HUES48 (cell line): ENCODE measurements at regions not wholly inside any gene's neighbourhood (a gene's known extent, or its start where the extent isn't known, plus 50 kb on each side); places are given as distances from the start of the nearest gene placed in this dataset.

Source experiments
- H3K27ac ChIP-seq: one replicate; pipeline ENCODE4 v1.7.0; 2013; ENCODE audit warnings: low read depth, low read length, inconsistent platforms
- H3K27me3 ChIP-seq: 2 replicates; pipeline ENCODE4 v1.6.1; 2013; ENCODE audit warnings: mild to moderate bottlenecking, low read length; ENCODE audit not compliant: control insufficient read depth, insufficient read depth
- H3K36me3 ChIP-seq: 2 replicates; pipeline ENCODE4 v1.6.1; 2013; ENCODE audit warnings: low read length; ENCODE audit not compliant: control insufficient read depth, insufficient read depth
- H3K4me1 ChIP-seq: 2 replicates; pipeline ENCODE4 v1.6.1; 2013; ENCODE audit warnings: mild to moderate bottlenecking, low read length; ENCODE audit not compliant: control insufficient read depth, insufficient read depth
- H3K4me3 ChIP-seq: 2 replicates; pipeline ENCODE4 v1.5.1; 2013; ENCODE audit warnings: mild to moderate bottlenecking, low read depth, low read length
- H3K9ac ChIP-seq: 2 replicates; pipeline ENCODE4 v1.6.1; 2013; ENCODE audit warnings: mild to moderate bottlenecking, low read depth, low read length, moderate library complexity
- H3K9me3 ChIP-seq: 2 replicates; pipeline ENCODE4 v1.6.1; 2013; ENCODE audit warnings: low read length; ENCODE audit not compliant: control insufficient read depth, insufficient read depth

GRCh38 chr2:14554849-14555545 lies 77.5 kb upstream of the LRATD1 start:
- Histone ChIP-seq H3K27me3 (no peaks in the 10 kb centered on the region), H3K36me3 (no peaks in the 10 kb centered on the region), H3K9me3 (no peaks in the 10 kb centered on the region), H3K4me1 (no peaks in the 10 kb centered on the region), H3K27ac (no peak overlapping the region), H3K9ac (no peak overlapping the region), H3K4me3 (no peak overlapping the region)

- Histone ChIP-seq H3K27ac (no peak overlapping the region), H3K9ac (no peak overlapping the region), H3K36me3 (no peaks in the 10 kb centered on the region), H3K9me3 (no peaks in the 10 kb centered on the region), H3K4me1 (no peaks in the 10 kb centered on the region), H3K27me3 (no peaks in the 10 kb centered on the region), H3K4me3 (no peak overlapping the region)
Measured at GRCh38 chr2:14557111-14557510, 75.4 kb upstream of the LRATD1 start.

- no peak overlapping the region for H3K27ac ChIP-seq
- no peaks in the 10 kb centered on the region for H3K27me3 ChIP-seq
- no peak overlapping the region for H3K9ac ChIP-seq
- no peaks in the 10 kb centered on the region for H3K9me3 ChIP-seq
- no peaks in the 10 kb centered on the region for H3K4me1 ChIP-seq
- H3K4me3 ChIP-seq = no peak overlapping the region
- H3K36me3 ChIP-seq = no peaks in the 10 kb centered on the region
Measured at GRCh38 chr2:14557916-14558315, 74.6 kb upstream of the LRATD1 start.

GRCh38 chr2:14558335-14558919 lies 74.1 kb upstream of the LRATD1 start:
- Histone ChIP-seq H3K27ac (no peak overlapping the region), H3K9me3 (no peaks in the 10 kb centered on the region), H3K27me3 (no peaks in the 10 kb centered on the region), H3K4me1 (no peaks in the 10 kb centered on the region), H3K9ac (no peak overlapping the region), H3K36me3 (no peaks in the 10 kb centered on the region), H3K4me3 (no peak overlapping the region)

GRCh38 chr2:14560716-14561115 lies 71.8 kb upstream of the LRATD1 start:
- H3K27ac ChIP-seq = no peak overlapping the region
- H3K36me3 ChIP-seq = no peaks in the 10 kb centered on the region
- no peaks in the 10 kb centered on the region for H3K4me1 ChIP-seq
- no peak overlapping the region for H3K9ac ChIP-seq
- H3K9me3 ChIP-seq = no peaks in the 10 kb centered on the region
- H3K4me3 ChIP-seq = no peak overlapping the region
- H3K27me3 ChIP-seq = no peaks in the 10 kb centered on the region

- Histone ChIP-seq H3K27ac (no peak overlapping the region), H3K4me1 (no peaks in the 10 kb centered on the region), H3K9me3 (no peaks in the 10 kb centered on the region), H3K9ac (no peak overlapping the region), H3K36me3 (no peaks in the 10 kb centered on the region), H3K4me3 (no peak overlapping the region), H3K27me3 (no peaks in the 10 kb centered on the region)
Measured at GRCh38 chr2:14563324-14563723, 69.2 kb upstream of the LRATD1 start.

GRCh38 chr2:14565666-14566065 lies 66.9 kb upstream of the LRATD1 start:
- H3K4me1 ChIP-seq = no peaks in the 10 kb centered on the region
- H3K36me3 ChIP-seq = no peaks in the 10 kb centered on the region
- H3K4me3 ChIP-seq = no peak overlapping the region
- H3K9ac ChIP-seq = no peak overlapping the region
- H3K27ac ChIP-seq = no peak overlapping the region
- no peaks in the 10 kb centered on the region for H3K9me3 ChIP-seq
- H3K27me3 ChIP-seq = no peaks in the 10 kb centered on the region

- no peaks in the 10 kb centered on the region for H3K4me1 ChIP-seq
- H3K4me3 ChIP-seq = no peak overlapping the region
- no peak overlapping the region for H3K9ac ChIP-seq
- H3K27ac ChIP-seq = no peak overlapping the region
- H3K9me3 ChIP-seq = no peaks in the 10 kb centered on the region
- H3K36me3 ChIP-seq = no peaks in the 10 kb centered on the region
- H3K27me3 ChIP-seq = no peaks in the 10 kb centered on the region
Measured at GRCh38 chr2:14567561-14567960, 65.0 kb upstream of the LRATD1 start.

- H3K9ac ChIP-seq = no peak overlapping the region
- no peaks in the 10 kb centered on the region for H3K4me1 ChIP-seq
- H3K27ac ChIP-seq = no peak overlapping the region
- no peaks in the 10 kb centered on the region for H3K36me3 ChIP-seq
- H3K4me3 ChIP-seq = no peak overlapping the region
- H3K27me3 ChIP-seq = no peaks in the 10 kb centered on the region
- H3K9me3 ChIP-seq = no peaks in the 10 kb centered on the region
Measured at GRCh38 chr2:14569294-14569693, 63.2 kb upstream of the LRATD1 start.

GRCh38 chr2:14572633-14573032 lies 59.9 kb upstream of the LRATD1 start:
- Histone ChIP-seq H3K27ac (no peak overlapping the region), H3K27me3 (no peaks in the 10 kb centered on the region), H3K4me3 (no peak overlapping the region), H3K4me1 (no peaks in the 10 kb centered on the region), H3K36me3 (no peaks in the 10 kb centered on the region), H3K9me3 (no peaks in the 10 kb centered on the region), H3K9ac (no peak overlapping the region)

- H3K4me3 ChIP-seq = no peak overlapping the region
- H3K4me1 ChIP-seq = no peaks in the 10 kb centered on the region
- no peaks in the 10 kb centered on the region for H3K27me3 ChIP-seq
- H3K9ac ChIP-seq = no peak overlapping the region
- H3K9me3 ChIP-seq = no peaks in the 10 kb centered on the region
- no peak overlapping the region for H3K27ac ChIP-seq
- no peaks in the 10 kb centered on the region for H3K36me3 ChIP-seq
Measured at GRCh38 chr2:14577843-14578242, 54.7 kb upstream of the LRATD1 start.
